ENCODE measurements at regions not wholly inside any gene's neighbourhood (a gene's known extent, or its start where the extent isn't known, plus 50 kb on each side); places are given as distances from the start of the nearest gene placed in this dataset.

DNA sequence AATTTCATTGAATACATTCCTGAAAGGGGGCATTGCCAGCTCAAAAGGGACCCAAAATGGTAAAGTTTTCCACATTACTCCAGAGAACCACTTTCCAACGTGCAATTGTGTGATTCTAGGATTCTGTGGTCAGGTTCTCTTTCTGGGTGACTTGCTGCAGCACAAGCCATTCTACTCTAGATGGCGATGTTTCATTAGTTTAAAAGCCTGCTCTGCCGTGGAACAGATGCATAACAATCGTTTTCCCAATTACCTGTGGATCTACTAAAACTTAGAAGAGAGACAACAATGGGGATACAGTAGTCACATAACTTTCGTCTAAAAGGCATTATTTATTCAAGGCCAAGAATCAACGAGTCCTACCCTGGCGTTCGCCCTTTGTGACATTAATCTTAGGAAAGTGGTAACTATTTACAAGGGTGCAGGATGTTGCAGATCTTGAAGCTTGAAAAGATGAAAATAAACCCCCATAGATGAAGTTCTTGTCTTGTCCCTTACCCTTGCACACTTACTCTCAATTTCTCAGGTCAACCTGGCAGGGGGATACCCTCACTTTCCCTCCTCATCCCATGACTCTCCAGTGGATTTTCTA, 400.9 kb downstream of the SNAPC1 start:
- peak; percentile 35 for DNase-seq
- no peak overlapping the region for H3K4ac ChIP-seq (ENCODE audit: low read depth, low read length)
- H3K4me2 ChIP-seq (ENCODE audit: insufficient read depth, insufficient read length, low read length) = no peak overlapping the region
- H2AK5ac ChIP-seq (ENCODE audit: insufficient read length, low read length) = no peak overlapping the region
- peak overlapping the region in 1 of 3 experiments; percentile 22; a peak in 1 of 7 replicates for H3K27ac Mint-ChIP-seq
- no peak overlapping the region for H2BK20ac ChIP-seq (ENCODE audit: low read depth, low read length, poor library complexity, severe bottlenecking)
- peaks cover 5 to 6% of the 10 kb centered on the region in 2 experiments; a peak in 3 of 4 replicates for H3K4me1 Mint-ChIP-seq
- no peaks in the 10 kb centered on the region for H3K9me3 Mint-ChIP-seq
- H4K8ac ChIP-seq (replicated peaks; ENCODE audit: insufficient read length, low read depth, low read length) = no peak overlapping the region
- no peaks in the 10 kb centered on the region for H4K20me1 ChIP-seq (ENCODE audit: control insufficient read depth, insufficient read depth, insufficient read length)
- H3K18ac ChIP-seq (ENCODE audit: insufficient read length, low read depth, low read length) = no peak overlapping the region
- H4K5ac ChIP-seq (ENCODE audit: insufficient read length, low read depth, low read length) = no peak overlapping the region
- no peak overlapping the region for H3K9ac ChIP-seq (ENCODE audit: extremely low read depth, insufficient read length, low read length)
- no peaks in the 10 kb centered on the region for H3K4me1 ChIP-seq (ENCODE audit: insufficient read depth, low read length)
- no CpG with 5 or more reads among the region's 8 CpGs for WGBS (ENCODE audit: extremely low coverage, insufficient read length, low lambda C conversion rate)
- no peaks in the 10 kb centered on the region for H3K79me1 ChIP-seq (ENCODE audit: insufficient read depth, low read depth, low read length, poor library complexity, severe bottlenecking)
- no peak overlapping the region for H3T11ph ChIP-seq (ENCODE audit: low read length)
- no peaks in the 10 kb centered on the region; the same call in 1 of the 2 replicates for H3K27me3 Mint-ChIP-seq (ENCODE audit: low read depth)
- no peak overlapping the region for H2BK5ac ChIP-seq (ENCODE audit: insufficient read length, low read length)
- no peaks in the 10 kb centered on the region for H3K27me3 ChIP-seq (ENCODE audit: insufficient read depth, low read length)
- no peak overlapping the region for H4K91ac ChIP-seq (ENCODE audit: insufficient read length, low read depth, low read length)
- no peaks in the 10 kb centered on the region for H3K79me2 ChIP-seq (ENCODE audit: insufficient read depth, low read length)
- H3K27ac ChIP-seq (ENCODE audit: insufficient read length, low read depth, low read length) = no peak overlapping the region
- H3K23me2 ChIP-seq (ENCODE audit: insufficient read length, low read depth, low read length, poor library complexity, severe bottlenecking) = no peaks in the 10 kb centered on the region
- H2AFZ ChIP-seq (ENCODE audit: low read length) = no peak overlapping the region
- H3K56ac ChIP-seq (ENCODE audit: insufficient read length, low read depth, low read length) = no peak overlapping the region
- no peak overlapping the region for H2BK120ac ChIP-seq (ENCODE audit: low read depth, low read length, poor library complexity, severe bottlenecking)
- no peak overlapping the region for H3K23ac ChIP-seq (ENCODE audit: insufficient read length, low read depth, low read length)
- no peaks in the 10 kb centered on the region for H3K36me3 Mint-ChIP-seq (ENCODE audit: insufficient read depth in 1 of 3, low read depth in 3 of 3)
- no peak overlapping the region for H2BK15ac ChIP-seq (ENCODE audit: low read depth, low read length)
- TF ChIP-seq, protein P1, sequence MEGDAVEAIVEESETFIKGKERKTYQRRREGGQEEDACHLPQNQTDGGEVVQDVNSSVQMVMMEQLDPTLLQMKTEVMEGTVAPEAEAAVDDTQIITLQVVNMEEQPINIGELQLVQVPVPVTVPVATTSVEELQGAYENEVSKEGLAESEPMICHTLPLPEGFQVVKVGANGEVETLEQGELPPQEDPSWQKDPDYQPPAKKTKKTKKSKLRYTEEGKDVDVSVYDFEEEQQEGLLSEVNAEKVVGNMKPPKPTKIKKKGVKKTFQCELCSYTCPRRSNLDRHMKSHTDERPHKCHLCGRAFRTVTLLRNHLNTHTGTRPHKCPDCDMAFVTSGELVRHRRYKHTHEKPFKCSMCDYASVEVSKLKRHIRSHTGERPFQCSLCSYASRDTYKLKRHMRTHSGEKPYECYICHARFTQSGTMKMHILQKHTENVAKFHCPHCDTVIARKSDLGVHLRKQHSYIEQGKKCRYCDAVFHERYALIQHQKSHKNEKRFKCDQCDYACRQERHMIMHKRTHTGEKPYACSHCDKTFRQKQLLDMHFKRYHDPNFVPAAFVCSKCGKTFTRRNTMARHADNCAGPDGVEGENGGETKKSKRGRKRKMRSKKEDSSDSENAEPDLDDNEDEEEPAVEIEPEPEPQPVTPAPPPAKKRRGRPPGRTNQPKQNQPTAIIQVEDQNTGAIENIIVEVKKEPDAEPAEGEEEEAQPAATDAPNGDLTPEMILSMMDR (conservative IDR thresholded peaks at IDR 0.05) = peak; percentile 92
- no peak overlapping the region for H3K4me3 Mint-ChIP-seq
- no peak overlapping the region for H2BK12ac ChIP-seq (ENCODE audit: insufficient read length, low read depth, low read length)
- no peaks in the 10 kb centered on the region for H3K9me3 ChIP-seq (ENCODE audit: control insufficient read depth, low read depth, low read length)
- no peak overlapping the region for H3K14ac ChIP-seq (ENCODE audit: insufficient read depth, low read length)

Data from H9 (cell line).